GM21360 (cell line): ENCODE measurements at regions not wholly inside any gene's neighbourhood (a gene's known extent, or its start where the extent isn't known, plus 50 kb on each side); places are given as distances from the start of the nearest gene placed in this dataset.
"Not testable (repeated sequence)": the region's sequence is repeated elsewhere in the genome, so short reads cannot be mapped to it uniquely, and the experiment has no call there.

ENCODE experiments used
- ATAC-seq: cut with Tn5 transposase; IDR thresholded peaks from one replicate; pipeline ENCODE4 v1.9.1; 2021; ENCODE audit warnings: mild to moderate bottlenecking, moderate library complexity; ENCODE audit not compliant: unreplicated experiment

GRCh38 chr3:152578769-152579168 is 256.2 kb upstream of the P2RY1 start:
- no peak for ATAC-seq

GRCh38 chr3:152581951-152582350 is 253.0 kb upstream of the P2RY1 start:
- no peak for ATAC-seq

- ATAC-seq = no peak
Observed at GRCh38 chr3:152583963-152584362, 251.0 kb upstream of the P2RY1 start.

DNA sequence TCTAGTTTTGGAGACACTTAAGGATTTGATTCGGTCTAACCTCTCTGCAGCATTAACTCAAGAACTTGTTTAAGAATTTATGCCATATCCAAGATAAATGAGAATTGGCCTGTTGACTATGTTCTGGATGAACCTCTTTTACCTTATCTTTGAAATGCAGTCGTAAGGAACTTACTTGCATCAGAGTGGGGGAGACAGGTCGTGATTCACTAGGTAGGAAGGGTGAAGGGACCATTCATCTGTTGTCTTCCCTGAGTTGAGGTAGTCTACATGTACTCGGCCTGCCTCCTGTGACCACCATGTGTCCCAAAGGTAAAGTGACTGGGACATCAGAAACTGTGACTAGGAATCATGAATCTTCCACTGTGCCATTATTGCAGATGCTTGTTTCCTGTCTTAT is 248.0 kb upstream of the P2RY1 start:
- no peak for ATAC-seq

DNA sequence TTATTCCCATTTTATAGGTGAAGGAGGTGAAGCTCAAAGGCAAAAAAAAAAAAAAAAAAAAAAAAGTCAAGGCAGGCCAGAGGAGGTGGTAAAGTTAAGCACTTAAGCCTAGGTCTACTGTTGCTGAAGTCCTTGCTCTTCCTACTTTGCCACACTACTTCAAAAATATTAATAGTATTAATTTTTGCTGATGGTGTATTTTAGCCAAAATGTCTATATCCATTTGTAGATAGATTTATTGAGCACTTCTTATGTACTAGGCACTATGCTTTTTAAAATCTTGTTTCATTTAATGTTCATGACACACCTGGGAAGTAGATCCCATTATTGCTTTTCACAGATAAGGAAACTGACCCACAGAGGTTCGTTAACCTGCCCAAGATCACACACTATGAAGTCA is 247.1 kb upstream of the P2RY1 start:
- ATAC-seq = no peak

DNA sequence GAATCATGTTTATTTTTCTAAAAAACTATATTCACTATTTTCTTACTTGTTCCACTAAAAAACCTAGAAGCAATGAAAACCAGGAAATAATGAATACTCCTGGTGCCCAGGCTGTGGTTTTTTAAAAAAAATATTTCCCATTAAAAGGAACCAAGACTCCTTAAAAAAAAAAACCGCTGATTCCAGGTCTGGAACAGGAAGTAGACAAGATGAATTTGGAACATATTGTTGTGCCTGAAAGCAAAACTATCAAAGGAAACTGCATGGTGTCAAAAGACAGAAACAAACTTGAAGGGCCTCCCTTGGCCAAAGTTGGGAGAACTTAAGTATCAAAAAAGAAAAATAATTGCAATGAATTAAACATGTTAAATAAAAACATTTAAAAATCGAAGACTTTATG is 245.3 kb upstream of the P2RY1 start:
- ATAC-seq = no peak

GRCh38 chr3:152591515-152591914 is 243.4 kb upstream of the P2RY1 start:
- ATAC-seq = no peak

DNA sequence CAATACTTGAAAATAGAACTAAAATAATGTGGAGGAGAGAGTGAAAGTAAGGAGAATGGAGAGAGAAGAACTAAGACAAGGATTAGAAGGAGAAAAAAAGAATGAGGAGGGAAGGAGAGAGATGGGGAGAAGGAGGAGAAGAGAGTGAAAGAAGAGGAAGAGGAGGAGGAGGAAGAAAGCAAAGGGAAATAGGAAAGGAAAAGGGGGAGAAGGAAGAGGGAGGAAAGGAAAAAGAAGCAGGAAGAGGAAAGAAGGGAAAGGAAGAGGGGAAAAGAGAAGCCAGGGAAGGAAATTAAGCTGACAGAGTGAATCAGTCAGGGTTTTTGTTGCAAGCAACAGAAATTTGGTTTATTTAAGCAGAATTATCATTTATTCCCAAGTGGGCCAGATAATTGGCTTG is 241.7 kb upstream of the P2RY1 start:
- no peak for ATAC-seq

- peak; percentile 99 for ATAC-seq
Observed at GRCh38 chr3:152595975-152596821, 238.7 kb upstream of the P2RY1 start.

DNA sequence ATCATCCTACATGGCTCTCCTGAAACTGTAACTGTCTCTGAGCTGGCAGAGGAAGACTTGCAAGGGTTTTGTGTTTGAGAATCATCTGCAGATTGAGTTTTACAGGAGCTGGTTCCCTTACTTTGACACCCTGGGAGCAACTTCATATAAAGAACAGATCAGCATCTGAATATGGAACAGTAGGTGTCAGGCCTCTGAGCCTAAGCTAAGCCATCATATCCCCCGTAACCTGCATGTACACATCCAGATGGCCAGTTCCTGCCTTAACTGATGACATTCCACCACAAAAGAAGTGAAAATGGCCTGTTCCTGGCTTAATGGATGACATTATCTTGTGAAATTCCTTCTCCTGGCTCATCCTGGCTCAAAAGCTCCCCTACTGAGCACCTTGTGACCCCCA is 238.1 kb upstream of the P2RY1 start:
- not testable (repeated sequence) for ATAC-seq

DNA sequence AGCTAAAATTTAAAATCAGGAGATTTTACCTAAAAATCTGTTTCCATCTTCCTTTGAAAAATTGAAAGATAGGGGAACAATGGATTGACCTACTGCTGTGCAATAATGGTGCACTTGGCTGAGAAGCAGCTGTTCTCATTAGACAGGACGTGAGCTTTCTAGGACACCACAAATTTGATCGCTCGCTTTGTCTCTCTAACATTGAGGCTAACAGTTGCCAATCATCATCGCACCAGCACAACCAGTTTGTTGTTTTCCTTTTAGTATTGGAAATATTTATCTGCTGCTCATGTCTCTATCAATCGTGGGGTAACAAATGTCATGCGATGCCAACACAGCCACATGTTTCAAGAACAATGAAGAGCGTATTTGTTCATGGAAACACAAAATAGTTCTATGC is 228.8 kb upstream of the P2RY1 start:
- ATAC-seq = no peak

GRCh38 chr3:152607179-152607578 is 227.8 kb upstream of the P2RY1 start:
- no peak for ATAC-seq

DNA sequence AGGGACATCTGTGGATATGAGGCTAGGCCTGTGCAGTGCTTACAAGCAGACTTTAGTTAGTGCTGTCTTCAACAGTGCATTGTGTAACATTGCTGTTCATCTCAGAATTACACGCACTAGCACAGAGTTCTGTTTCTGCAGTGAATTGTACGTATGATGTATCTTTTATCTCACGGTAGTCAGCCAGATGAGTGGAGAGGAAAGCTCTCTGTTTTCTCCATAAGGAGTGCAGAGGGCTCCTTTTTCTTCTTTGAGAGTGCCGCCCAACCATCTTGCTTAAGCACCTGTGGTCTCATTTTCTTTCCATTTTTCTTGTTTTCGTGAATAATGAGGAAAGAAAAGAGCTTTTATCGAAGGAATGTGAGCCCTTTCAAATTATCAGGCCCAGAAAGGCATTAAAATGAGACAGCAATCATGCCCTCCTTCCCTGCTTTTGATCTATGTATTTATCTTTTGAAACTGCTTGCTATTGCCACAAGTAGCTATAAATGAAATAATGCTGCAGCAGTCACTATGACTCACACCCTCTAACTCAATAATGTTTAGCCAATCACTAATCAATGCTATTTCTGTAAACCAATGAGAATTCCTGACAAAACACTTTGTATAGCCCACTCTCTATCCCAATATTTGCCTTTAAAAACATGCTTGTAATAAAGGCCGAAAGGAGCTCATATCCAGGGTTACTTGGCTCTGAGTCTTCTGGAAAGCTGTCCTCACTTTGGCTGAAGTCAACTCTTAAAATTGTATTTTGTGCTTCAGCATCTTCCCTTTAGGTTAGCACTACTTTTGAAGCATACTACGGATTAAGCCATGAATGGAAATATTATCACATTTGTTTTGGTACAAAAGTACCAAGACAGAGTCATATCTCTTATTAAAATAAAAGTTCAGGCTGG is 226.0 kb upstream of the P2RY1 start:
- ATAC-seq = no peak

DNA sequence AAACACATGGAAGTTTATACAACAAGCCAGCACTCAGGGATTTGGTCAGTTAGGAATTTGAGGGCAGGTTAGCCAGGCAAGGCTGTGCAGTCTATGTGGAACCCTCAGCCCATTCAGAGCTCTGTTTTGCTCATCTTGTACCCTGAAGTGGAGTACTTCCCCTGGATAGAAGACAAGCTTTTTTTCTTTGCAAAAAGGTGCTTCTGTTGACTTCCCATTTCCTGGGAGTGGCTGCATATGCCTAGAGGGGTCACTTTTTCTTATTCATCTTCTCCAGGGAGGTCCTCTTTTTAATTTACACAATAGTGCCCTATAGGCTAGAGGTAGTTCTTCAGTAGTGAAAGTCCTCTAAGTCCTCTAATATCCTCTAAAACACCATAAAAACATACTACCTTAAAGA is 225.0 kb upstream of the P2RY1 start:
- ATAC-seq = no peak

DNA sequence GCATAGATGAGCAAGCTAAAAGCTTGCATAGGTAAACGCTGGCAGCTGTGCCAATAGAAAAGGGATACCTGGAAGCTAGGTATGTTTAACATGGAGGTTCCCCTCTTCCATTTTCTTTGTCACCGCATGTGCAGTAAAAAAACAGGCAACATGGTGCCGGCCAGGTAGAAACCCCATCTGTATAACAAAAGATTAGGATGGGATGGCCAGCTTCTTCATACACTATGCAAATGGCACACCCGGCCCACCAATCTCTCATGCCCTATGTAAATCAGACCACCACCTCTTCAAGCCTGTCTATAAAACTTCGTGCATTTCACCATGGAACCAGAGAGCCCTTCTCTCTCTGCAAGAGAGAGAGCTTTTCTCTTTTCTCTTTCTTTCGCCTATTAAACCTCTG is 224.3 kb upstream of the P2RY1 start:
- ATAC-seq = no peak

- ATAC-seq = no peak
Observed at GRCh38 chr3:152611905-152612304, 223.0 kb upstream of the P2RY1 start.

DNA sequence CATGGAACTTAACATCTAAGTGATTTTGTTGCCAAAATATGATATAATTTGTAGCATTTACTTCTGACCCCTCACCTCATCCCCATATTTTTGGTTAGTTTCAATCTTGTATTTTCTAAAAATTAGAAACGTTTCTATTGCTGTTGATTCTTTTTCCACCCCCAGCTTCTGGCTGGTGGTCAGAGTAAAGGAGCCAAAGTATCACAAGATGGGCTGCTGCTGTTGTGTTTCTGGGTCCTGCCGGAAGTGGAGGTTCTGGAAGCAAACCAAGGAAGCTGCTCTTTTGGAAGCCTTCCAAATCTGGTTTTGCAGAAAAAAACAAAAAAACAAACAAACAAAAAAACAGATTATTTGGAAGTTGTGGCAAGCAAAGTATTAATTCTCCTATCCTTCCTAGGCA is 221.1 kb upstream of the P2RY1 start:
- ATAC-seq = no peak

DNA sequence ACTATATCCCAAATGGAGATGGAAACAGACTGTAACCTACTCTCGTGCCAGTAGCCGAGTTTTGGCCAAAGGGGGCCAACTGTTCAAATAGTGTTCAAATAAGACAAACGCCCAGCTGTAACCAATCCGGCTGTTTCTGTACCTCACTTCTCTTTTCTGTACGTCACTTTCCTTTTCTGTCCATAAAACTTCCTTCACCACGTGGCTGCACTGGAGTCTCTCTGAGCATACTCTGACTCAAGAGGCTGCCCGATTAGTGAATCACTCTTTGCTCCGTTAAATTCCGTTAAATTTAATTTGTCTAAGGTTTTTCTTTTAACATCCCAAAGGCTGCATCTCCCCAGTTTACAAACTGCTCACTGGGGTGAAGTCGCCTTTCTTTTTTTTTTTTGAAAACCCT is 219.2 kb upstream of the P2RY1 start:
- ATAC-seq = no peak

- ATAC-seq = no peak
Observed at GRCh38 chr3:152617609-152618008, 217.3 kb upstream of the P2RY1 start.

- ATAC-seq = no peak
Observed at GRCh38 chr3:152618529-152618928, 216.4 kb upstream of the P2RY1 start.

DNA sequence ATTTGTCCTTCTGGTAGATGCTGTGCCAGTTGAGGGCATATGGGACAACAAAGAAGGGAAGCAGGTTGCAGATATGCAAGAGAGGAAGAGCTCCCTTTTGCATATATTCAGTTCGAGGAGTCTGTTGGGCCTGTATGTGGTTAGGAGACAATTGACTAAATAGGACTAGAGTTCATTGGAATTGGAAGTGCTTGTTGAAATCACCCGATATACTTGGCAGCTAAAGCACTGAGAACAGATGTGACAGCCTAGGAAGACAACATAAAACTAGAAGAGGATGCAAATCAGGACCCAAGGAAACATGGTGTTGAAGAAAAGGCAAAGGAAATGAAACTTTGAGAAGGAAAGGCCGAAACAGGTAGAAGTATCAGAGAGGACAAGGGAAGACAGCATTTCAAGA is 215.2 kb upstream of the P2RY1 start:
- no peak for ATAC-seq

GRCh38 chr3:152620395-152620794 is 214.5 kb upstream of the P2RY1 start:
- no peak for ATAC-seq
